ENCODE measurements at regions not wholly inside any gene's neighbourhood (a gene's known extent, or its start where the extent isn't known, plus 50 kb on each side); places are given as distances from the start of the nearest gene placed in this dataset.

- no peak for TF ChIP-seq CTCF (IDR thresholded peaks at IDR 0.05)
- TF ChIP-seq POLR2A (IDR thresholded peaks at IDR 0.05) = no peak
These were observed 195.8 kb upstream of the PKN2 start for GRCh38 chr1:88488237-88488636.

All from lower leg skin (tissue), 3 donors.